ENCODE measurements at regions not wholly inside any gene's neighbourhood (a gene's known extent, or its start where the extent isn't known, plus 50 kb on each side); places are given as distances from the start of the nearest gene placed in this dataset.

- no peak for TF ChIP-seq CTCF (IDR thresholded peaks at IDR 0.05)
- peaks cover 0 to 4% (median 0%) of the 10 kb centered on the region in 7 donors for H3K27me3 ChIP-seq
- intact Hi-C loops (cut with DNase I), result no loop called here
- H3K9me3 ChIP-seq, result no peaks in the 10 kb centered on the region
- H3K36me3 ChIP-seq, result no peaks in the 10 kb centered on the region
- DNase-seq, result no peak
- H3K27ac ChIP-seq, result no peak overlapping the region
- H3K4me1 ChIP-seq, result no peaks in the 10 kb centered on the region
- WGBS, 2 donors, result 46 to 64% methylated on average over 7 of the region's 7 CpGs
- H3K4me3 ChIP-seq, result no peak overlapping the region
- ATAC-seq, result no peak
Measured at GRCh38 chr12:67034110-67034879, 234.9 kb upstream of the CAND1 start.

GRCh38 chr12:67035121-67035520 lies 234.0 kb upstream of the CAND1 start:
- 44 to 49% methylated on average over 5 of the region's 5 CpGs for WGBS, 2 donors
- DNase-seq (no peak), ATAC-seq (no peak)
- intact Hi-C loops (cut with DNase I), result no loop called here
- no peaks in the 10 kb centered on the region for H3K9me3 ChIP-seq
- H3K4me1 ChIP-seq, result no peaks in the 10 kb centered on the region
- no peak overlapping the region for H3K27ac ChIP-seq
- peaks cover 0 to 3% (median 0%) of the 10 kb centered on the region in 7 donors for H3K27me3 ChIP-seq
- H3K36me3 ChIP-seq, result no peaks in the 10 kb centered on the region
- no peak for TF ChIP-seq CTCF (IDR thresholded peaks at IDR 0.05)
- no peak overlapping the region for H3K4me3 ChIP-seq

- ATAC-seq (no peak), DNase-seq (no peak)
- intact Hi-C loops (cut with DNase I), result no loop called here
- no peaks in the 10 kb centered on the region for H3K9me3 ChIP-seq
- no peak overlapping the region for H3K4me3 ChIP-seq
- H3K27me3 ChIP-seq, result no peaks in the 10 kb centered on the region
- H3K4me1 ChIP-seq, result peaks cover 0 to 8% (median 0%) of the 10 kb centered on the region in 9 donors
- no peaks in the 10 kb centered on the region for H3K36me3 ChIP-seq
- WGBS, 2 donors, result 94 to 95% methylated on average over 2 of the region's 2 CpGs
- H3K27ac ChIP-seq, result no peak overlapping the region
- no peak for TF ChIP-seq CTCF (IDR thresholded peaks at IDR 0.05)
Measured at GRCh38 chr12:67038486-67038885, 230.7 kb upstream of the CAND1 start.

GRCh38 chr12:67039995-67040860 lies 228.9 kb upstream of the CAND1 start:
- Histone ChIP-seq H3K27ac (no peak overlapping the region), H3K4me3 (no peak overlapping the region), H3K9me3 (no peaks in the 10 kb centered on the region), H3K36me3 (no peaks in the 10 kb centered on the region), H3K4me1 (peaks cover 0 to 8% (median 0%) of the 10 kb centered on the region in 9 donors), H3K27me3 (no peaks in the 10 kb centered on the region)
- WGBS, 2 donors, result 63 to 74% methylated on average over 8 of the region's 8 CpGs
- intact Hi-C loops (cut with DNase I), result no loop called here
- TF ChIP-seq CTCF (IDR thresholded peaks at IDR 0.05), result no peak
- ATAC-seq (no peak), DNase-seq (no peak)

Measured in heart right ventricle (tissue), 16 donors.